AG09319 (cell line): ENCODE measurements at regions not wholly inside any gene's neighbourhood (a gene's known extent, or its start where the extent isn't known, plus 50 kb on each side); places are given as distances from the start of the nearest gene placed in this dataset.

ENCODE experiments used
- DNase-seq: peaks from one replicate; pipeline ENCODE4 v3.0.0-alpha.2; 2010; ENCODE audit warnings: low read depth; ENCODE audit errors: extremely low read depth
- CTCF ChIP-seq: IDR thresholded peaks from 2 replicates; pipeline ENCODE4 v1.5.1; 2011; ENCODE audit warnings: low read depth, mild to moderate bottlenecking, inconsistent platforms, low read length, moderate library complexity

GRCh38 chr6:21744331-21744730 lies 150.8 kb downstream of the SOX4 start:
- TF ChIP-seq CTCF: no peak
- no peak for DNase-seq

- DNase-seq: no peak
- no peak for TF ChIP-seq CTCF
These were observed 152.2 kb downstream of the SOX4 start for GRCh38 chr6:21745543-21746337.

- TF ChIP-seq CTCF: no peak
- DNase-seq: no peak
These were observed 153.9 kb downstream of the SOX4 start for GRCh38 chr6:21747441-21747840.

GRCh38 chr6:21748343-21749056 lies 154.9 kb downstream of the SOX4 start:
- DNase-seq: no peak
- TF ChIP-seq CTCF: no peak

- no peak for TF ChIP-seq CTCF
- no peak for DNase-seq
These were observed 156.2 kb downstream of the SOX4 start for GRCh38 chr6:21749754-21750153.

GRCh38 chr6:21750575-21750974 lies 157.0 kb downstream of the SOX4 start:
- no peak for DNase-seq

More at GRCh38 chr6:21750575-21750974, 157.0 kb downstream of the SOX4 start:
- TF ChIP-seq CTCF: no peak
